ENCODE measurements at regions not wholly inside any gene's neighbourhood (a gene's known extent, or its start where the extent isn't known, plus 50 kb on each side); places are given as distances from the start of the nearest gene placed in this dataset.

- Mint-ChIP-seq H3K4me3 (no peak overlapping the region), H3K9me3 (peaks cover 13 to 14% of the 10 kb centered on the region in 2 donors), H3K27ac (no peak overlapping the region)
Observed at GRCh38 chr2:104179644-104180043, 674.3 kb upstream of the POU3F3 start.

GRCh38 chr2:104200533-104201168 is 653.3 kb upstream of the POU3F3 start:
- no peaks in the 10 kb centered on the region for H3K9me3 ChIP-seq (ENCODE audit: control insufficient read depth, insufficient read depth, low read length)
- TF ChIP-seq CTCF (IDR thresholded peaks at IDR 0.05): no peak
- intact Hi-C loops (cut with micrococcal nuclease): no loop called here
- H3K4me3 ChIP-seq (ENCODE audit: low read length): no peak overlapping the region
- WGBS (ENCODE audit: insufficient coverage): 86% methylated on average over 2 of the region's 2 CpGs
- ATAC-seq (no peak), DNase-seq (no peak)
- no peaks in the 10 kb centered on the region for H3K27me3 Mint-ChIP-seq (ENCODE audit: low read depth in 2 of 2)
- no peaks in the 10 kb centered on the region for H3K4me1 Mint-ChIP-seq
- no peaks in the 10 kb centered on the region for H3K36me3 ChIP-seq (ENCODE audit: control insufficient read depth, insufficient read depth, low read length)
- no peaks in the 10 kb centered on the region for H3K27me3 ChIP-seq (ENCODE audit: control insufficient read depth, insufficient read depth, low read length)
- no peaks in the 10 kb centered on the region for H3K36me3 Mint-ChIP-seq
- H3K9me3 Mint-ChIP-seq: peaks cover 4 to 6% of the 10 kb centered on the region in 2 donors
- no peak overlapping the region for H3K27ac Mint-ChIP-seq
- H3K4me3 Mint-ChIP-seq: no peak overlapping the region
- H3K27ac ChIP-seq (ENCODE audit: low read length): no peak overlapping the region
- H3K4me1 ChIP-seq (ENCODE audit: control insufficient read depth, insufficient read depth, low read length): no peaks in the 10 kb centered on the region

More at GRCh38 chr2:104179644-104180043, 674.3 kb upstream of the POU3F3 start:
- Mint-ChIP-seq H3K36me3 (peaks cover 10% of the 10 kb centered on the region), H3K27me3 (ENCODE audit: low read depth in 2 of 2) (no peaks in the 10 kb centered on the region), H3K4me1 (no peaks in the 10 kb centered on the region)
- DNase-seq (no peak), ATAC-seq (no peak)
- H3K9me3 ChIP-seq (ENCODE audit: control insufficient read depth, insufficient read depth, low read length): peaks cover 11% of the 10 kb centered on the region
- no CpG with 5 or more reads among the region's 1 CpG for WGBS (ENCODE audit: insufficient coverage)
- no peaks in the 10 kb centered on the region for H3K4me1 ChIP-seq (ENCODE audit: control insufficient read depth, insufficient read depth, low read length)
- no peaks in the 10 kb centered on the region for H3K36me3 ChIP-seq (ENCODE audit: control insufficient read depth, insufficient read depth, low read length)
- intact Hi-C loops (cut with micrococcal nuclease): no loop called here
- TF ChIP-seq CTCF (IDR thresholded peaks at IDR 0.05): no peak
- H3K27ac ChIP-seq (ENCODE audit: low read length): no peak overlapping the region
- H3K4me3 ChIP-seq (ENCODE audit: low read length): no peak overlapping the region
- no peaks in the 10 kb centered on the region for H3K27me3 ChIP-seq (ENCODE audit: control insufficient read depth, insufficient read depth, low read length)

- H3K9me3 ChIP-seq (ENCODE audit: control insufficient read depth, insufficient read depth, low read length): no peaks in the 10 kb centered on the region
- Mint-ChIP-seq H3K27ac (no peak overlapping the region), H3K27me3 (ENCODE audit: low read depth in 2 of 2) (no peaks in the 10 kb centered on the region), H3K4me1 (no peaks in the 10 kb centered on the region), H3K9me3 (peaks cover 5 to 12% of the 10 kb centered on the region in 2 donors), H3K36me3 (no peaks in the 10 kb centered on the region), H3K4me3 (no peak overlapping the region)
- no peaks in the 10 kb centered on the region for H3K4me1 ChIP-seq (ENCODE audit: control insufficient read depth, insufficient read depth, low read length)
- DNase-seq: no peak
- 85% methylated on average over 6 of the region's 8 CpGs for WGBS (ENCODE audit: insufficient coverage)
- intact Hi-C loops (cut with micrococcal nuclease): no loop called here
- no peak for TF ChIP-seq CTCF (IDR thresholded peaks at IDR 0.05)
- no peak overlapping the region for H3K27ac ChIP-seq (ENCODE audit: low read length)
- ATAC-seq: no peak
- H3K36me3 ChIP-seq (ENCODE audit: control insufficient read depth, insufficient read depth, low read length): no peaks in the 10 kb centered on the region
- no peak overlapping the region for H3K4me3 ChIP-seq (ENCODE audit: low read length)
- no peaks in the 10 kb centered on the region for H3K27me3 ChIP-seq (ENCODE audit: control insufficient read depth, insufficient read depth, low read length)
Observed at GRCh38 chr2:104213758-104214157, 640.2 kb upstream of the POU3F3 start.

Data from natural killer cell (primary cell).